HEK293 (cell line): ENCODE measurements at regions not wholly inside any gene's neighbourhood (a gene's known extent, or its start where the extent isn't known, plus 50 kb on each side); places are given as distances from the start of the nearest gene placed in this dataset.
"Not testable (repeated sequence)": the region's sequence is repeated elsewhere in the genome, so short reads cannot be mapped to it uniquely, and the experiment has no call there.

Experiments used
- CTCF ChIP-seq: fragments of 450-650 bp; formaldehyde crosslinking; IDR thresholded peaks from 2 replicates; pipeline ENCODE4 v1.5.1; 2016; ENCODE audit warnings: missing biosample characterization, missing genetic modification characterization
- GLIS2 ChIP-seq: fragments of 450-650 bp; formaldehyde crosslinking; IDR thresholded peaks from 2 replicates; pipeline ENCODE4 v1.5.1; 2016; ENCODE audit warnings: missing biosample characterization, missing genetic modification characterization
- KLF17 ChIP-seq: fragments of 450-650 bp; formaldehyde crosslinking; IDR thresholded peaks from 2 replicates; pipeline ENCODE4 v1.5.1; 2016; ENCODE audit warnings: missing biosample characterization, missing genetic modification characterization
- MYNN ChIP-seq: fragments of 450-650 bp; formaldehyde crosslinking; IDR thresholded peaks from 2 replicates; pipeline ENCODE4 v1.5.1; 2016; ENCODE audit warnings: missing biosample characterization, missing genetic modification characterization, borderline replicate concordance
- ZBTB11 ChIP-seq: fragments of 450-650 bp; formaldehyde crosslinking; conservative IDR thresholded peaks from 2 replicates; pipeline ENCODE4 v1.5.1; 2016; ENCODE audit warnings: low read depth, missing biosample characterization, missing genetic modification characterization
- ZBTB48 ChIP-seq: fragments of 450-650 bp; formaldehyde crosslinking; IDR thresholded peaks from 2 replicates; pipeline ENCODE4 v1.5.1; 2016; ENCODE audit warnings: missing biosample characterization, missing genetic modification characterization
- ZNF155 ChIP-seq: fragments of 450-650 bp; formaldehyde crosslinking; IDR thresholded peaks from 2 replicates; pipeline ENCODE4 v1.5.1; 2016; ENCODE audit warnings: missing biosample characterization, missing genetic modification characterization
- ZNF341 ChIP-seq: fragments of 450-650 bp; formaldehyde crosslinking; IDR thresholded peaks from 2 replicates; pipeline ENCODE4; 2016; ENCODE audit warnings: low read depth, missing biosample characterization, missing genetic modification characterization
- ZNF610 ChIP-seq: fragments of 450-650 bp; formaldehyde crosslinking; IDR thresholded peaks from 2 replicates; pipeline ENCODE4 v1.5.1; 2016; ENCODE audit warnings: missing biosample characterization, missing genetic modification characterization, borderline replicate concordance
- ZNF785 ChIP-seq: fragments of 450-650 bp; formaldehyde crosslinking; IDR thresholded peaks from 2 replicates; pipeline ENCODE4 v1.5.1; 2016; ENCODE audit warnings: missing biosample characterization, missing genetic modification characterization
- TF ChIP-seq, protein P1 (sequence below): fragments of 450-650 bp; formaldehyde crosslinking; IDR thresholded peaks from 2 replicates; pipeline ENCODE4 v1.5.1; 2016; ENCODE audit warnings: missing biosample characterization, missing genetic modification characterization, borderline replicate concordance

DNA sequence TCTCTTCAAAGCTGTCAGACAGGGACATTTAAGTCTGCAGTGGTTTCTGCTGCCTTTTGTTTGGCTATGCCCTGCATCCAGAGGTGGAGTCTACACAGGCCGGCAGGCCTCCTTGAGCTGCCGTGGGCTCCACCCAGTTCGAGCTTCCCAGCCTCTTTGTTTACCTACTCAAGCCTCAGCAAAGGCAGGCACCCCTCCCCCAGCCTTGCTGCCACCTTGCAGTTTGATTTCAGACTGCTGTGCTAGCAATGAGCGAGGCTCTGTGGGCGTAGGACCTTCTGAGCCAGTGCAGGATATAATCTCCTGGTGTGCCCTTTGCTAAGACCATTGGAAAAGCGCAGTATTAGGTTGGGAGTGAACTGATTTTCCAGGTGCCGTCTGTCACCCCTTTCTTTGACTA, 51.0 kb upstream of the VCAM1 start:
- not testable (repeated sequence) for TF ChIP-seq MYNN (tag by site-specific recombination); ZNF155 (tag by site-specific recombination); ZNF341; CTCF (tag by site-specific recombination); ZBTB11; ZNF785 (tag by site-specific recombination); GLIS2 (tag by site-specific recombination); ZNF610; KLF17 (tag by site-specific recombination); ZBTB48 (tag by site-specific recombination)
- TF ChIP-seq, protein P1, sequence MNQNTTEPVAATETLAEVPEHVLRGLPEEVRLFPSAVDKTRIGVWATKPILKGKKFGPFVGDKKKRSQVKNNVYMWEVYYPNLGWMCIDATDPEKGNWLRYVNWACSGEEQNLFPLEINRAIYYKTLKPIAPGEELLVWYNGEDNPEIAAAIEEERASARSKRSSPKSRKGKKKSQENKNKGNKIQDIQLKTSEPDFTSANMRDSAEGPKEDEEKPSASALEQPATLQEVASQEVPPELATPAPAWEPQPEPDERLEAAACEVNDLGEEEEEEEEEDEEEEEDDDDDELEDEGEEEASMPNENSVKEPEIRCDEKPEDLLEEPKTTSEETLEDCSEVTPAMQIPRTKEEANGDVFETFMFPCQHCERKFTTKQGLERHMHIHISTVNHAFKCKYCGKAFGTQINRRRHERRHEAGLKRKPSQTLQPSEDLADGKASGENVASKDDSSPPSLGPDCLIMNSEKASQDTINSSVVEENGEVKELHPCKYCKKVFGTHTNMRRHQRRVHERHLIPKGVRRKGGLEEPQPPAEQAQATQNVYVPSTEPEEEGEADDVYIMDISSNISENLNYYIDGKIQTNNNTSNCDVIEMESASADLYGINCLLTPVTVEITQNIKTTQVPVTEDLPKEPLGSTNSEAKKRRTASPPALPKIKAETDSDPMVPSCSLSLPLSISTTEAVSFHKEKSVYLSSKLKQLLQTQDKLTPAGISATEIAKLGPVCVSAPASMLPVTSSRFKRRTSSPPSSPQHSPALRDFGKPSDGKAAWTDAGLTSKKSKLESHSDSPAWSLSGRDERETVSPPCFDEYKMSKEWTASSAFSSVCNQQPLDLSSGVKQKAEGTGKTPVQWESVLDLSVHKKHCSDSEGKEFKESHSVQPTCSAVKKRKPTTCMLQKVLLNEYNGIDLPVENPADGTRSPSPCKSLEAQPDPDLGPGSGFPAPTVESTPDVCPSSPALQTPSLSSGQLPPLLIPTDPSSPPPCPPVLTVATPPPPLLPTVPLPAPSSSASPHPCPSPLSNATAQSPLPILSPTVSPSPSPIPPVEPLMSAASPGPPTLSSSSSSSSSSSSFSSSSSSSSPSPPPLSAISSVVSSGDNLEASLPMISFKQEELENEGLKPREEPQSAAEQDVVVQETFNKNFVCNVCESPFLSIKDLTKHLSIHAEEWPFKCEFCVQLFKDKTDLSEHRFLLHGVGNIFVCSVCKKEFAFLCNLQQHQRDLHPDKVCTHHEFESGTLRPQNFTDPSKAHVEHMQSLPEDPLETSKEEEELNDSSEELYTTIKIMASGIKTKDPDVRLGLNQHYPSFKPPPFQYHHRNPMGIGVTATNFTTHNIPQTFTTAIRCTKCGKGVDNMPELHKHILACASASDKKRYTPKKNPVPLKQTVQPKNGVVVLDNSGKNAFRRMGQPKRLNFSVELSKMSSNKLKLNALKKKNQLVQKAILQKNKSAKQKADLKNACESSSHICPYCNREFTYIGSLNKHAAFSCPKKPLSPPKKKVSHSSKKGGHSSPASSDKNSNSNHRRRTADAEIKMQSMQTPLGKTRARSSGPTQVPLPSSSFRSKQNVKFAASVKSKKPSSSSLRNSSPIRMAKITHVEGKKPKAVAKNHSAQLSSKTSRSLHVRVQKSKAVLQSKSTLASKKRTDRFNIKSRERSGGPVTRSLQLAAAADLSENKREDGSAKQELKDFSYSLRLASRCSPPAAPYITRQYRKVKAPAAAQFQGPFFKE (tag by site-specific recombination) = not testable (repeated sequence)
